HepG2 (cell line): ENCODE measurements at regions not wholly inside any gene's neighbourhood (a gene's known extent, or its start where the extent isn't known, plus 50 kb on each side); places are given as distances from the start of the nearest gene placed in this dataset.

Source experiments
- ATAC-seq: fragments of 200-7000 bp; cut with Tn5 transposase; 3 replicates; pipeline ENCODE4 v1.9.1; 2020; ENCODE audit warnings: mild to moderate bottlenecking, moderate library complexity
- BruUV-seq: library from RNA; stranded (reverse); fragments of 400-500 nt; replicated peaks from 2 replicates; lab custom pipeline; 2021; lab: Mats Ljungman, UMichigan
- CTCF ChIA-PET: fragments of 300-600 bp; formaldehyde crosslinking; extraction: SDS; loops from one replicate; lab custom pipeline; 2021; ENCODE audit warnings: low total read pairs, inconsistent platforms, low intra/inter-chr PET ratio; lab: Yijun Ruan, JAX
- POLR2A ChIA-PET: fragments of 350-600 bp; sonication (Branson Sonifier 250); formaldehyde crosslinking; loops from one replicate; lab custom pipeline; 2020; ENCODE audit warnings: antibody characterized with exemption, inconsistent platforms; lab: Yijun Ruan, JAX
- DNase-seq: peaks from one replicate; pipeline ENCODE4 v3.0.0-alpha.2; 2015; ENCODE audit warnings: low spot score
- FAIRE-seq: peaks from 3 replicates; lab custom pipeline; 2011; peaks lifted over from hg19 to GRCh38; lab: Jason Lieb, UNC
- H2AFZ ChIP-seq: one replicate; pipeline ENCODE4 v1.6.1; 2011; ENCODE audit warnings: low read length, inconsistent platforms
- H3K27ac ChIP-seq: fragments of 300-600 bp; 3 replicates; pipeline ENCODE4 v1.8.0; 2011; ENCODE audit warnings: mixed run types, mild to moderate bottlenecking, mixed read lengths, low read length, inconsistent platforms; ENCODE audit not compliant: insufficient read depth; ENCODE audit errors: extremely low read length
- H3K27me3 ChIP-seq, 2 experiments: fragments of 200-600 bp in 1 of 2; 2 replicates in 1 of 2; 3 replicates in 1 of 2; pipeline versions ENCODE4 v1.6.0 to v1.8.0; 2011; ENCODE audit warnings: low read length in 2 of 2, mild to moderate bottlenecking in 2 of 2, moderate library complexity in 2 of 2, inconsistent platforms in 1 of 2; ENCODE audit not compliant: insufficient read depth in 2 of 2, control insufficient read depth in 1 of 2
- H3K36me3 ChIP-seq, 2 experiments: fragments of 200-600 bp in 1 of 2; replicated peaks in 1 of 2; 2 replicates in 1 of 2; 3 replicates in 1 of 2; pipeline versions ENCODE4 v1.5.1 to v1.8.0; 2011; ENCODE audit warnings: low read length in 2 of 2, inconsistent platforms in 1 of 2; ENCODE audit not compliant: insufficient read depth in 2 of 2, control insufficient read depth in 1 of 2
- H3K4me1 ChIP-seq: 2 replicates; pipeline ENCODE4 v1.5.1; 2012; ENCODE audit warnings: low read length, inconsistent platforms; ENCODE audit not compliant: insufficient read depth
- H3K4me2 ChIP-seq: 2 replicates; pipeline ENCODE4 v1.6.0; 2011; ENCODE audit warnings: low read depth, low read length, inconsistent platforms
- H3K4me3 ChIP-seq, 3 experiments: fragments of 200-600 bp in 1 of 3; sonication (generic), shearing (Covaris generic) in 1 of 3; replicated peaks in 1 of 3; 2 replicates each; pipeline ENCODE4 v1.5.1; 2011 to 2016; ENCODE audit warnings: low read length in 3 of 3, inconsistent platforms in 2 of 3, low read depth in 2 of 3, mild to moderate bottlenecking in 2 of 3, control low read depth in 1 of 3, mixed read lengths in 1 of 3; ENCODE audit not compliant: insufficient read depth in 1 of 3
- H3K79me2 ChIP-seq: one replicate; pipeline ENCODE4 v1.6.1; 2011; ENCODE audit warnings: low read length, inconsistent platforms; ENCODE audit not compliant: insufficient read depth
- H3K9ac ChIP-seq: 2 replicates; pipeline ENCODE4 v1.6.0; 2011; ENCODE audit warnings: mild to moderate bottlenecking, low read depth, low read length, inconsistent platforms; ENCODE audit not compliant: insufficient read depth
- H3K9me3 ChIP-seq: 2 replicates; pipeline ENCODE4 v1.5.1; 2012; ENCODE audit warnings: mild to moderate bottlenecking, low read length
- H4K20me1 ChIP-seq: 2 replicates; pipeline ENCODE4 v1.6.0; 2011; ENCODE audit warnings: inconsistent platforms, mild to moderate bottlenecking, low read length, moderate library complexity; ENCODE audit not compliant: insufficient read depth
- GABPA ChIP-seq, 2 experiments: IDR thresholded peaks; 2 replicates each; pipeline ENCODE4 v1.6.1; 2011 to 2016; ENCODE audit warnings: low read depth in 2 of 2, low read length in 1 of 2, missing biosample characterization in 1 of 2, missing genetic modification characterization in 1 of 2
- IRF2 ChIP-seq: IDR thresholded peaks from 2 replicates; pipeline ENCODE4 v1.6.1; 2018; ENCODE audit warnings: missing genetic modification reagents, missing compliant biosample characterization
- WGBS: methylation state at CpG from one replicate; pipeline ENCODE4 v1.1.6; 2017; ENCODE audit warnings: low lambda C conversion rate; 5-methylcytosine and 5-hydroxymethylcytosine counted together
- in situ Hi-C: cut with HindIII; loops from 2 replicates; pipeline ENCODE4 v1.10.0; 2017; ENCODE audit warnings: low pct_unique_long_range_greater_than_20kb; ENCODE audit not compliant: extremely low pct_ligation_motif_present
- intact Hi-C: fragments of 100-400 bp; cut with micrococcal nuclease; formaldehyde crosslinking; loops from one replicate; pipeline ENCODE4 v1.10.0; 2022; ENCODE audit not compliant: unreplicated experiment
- TF ChIP-seq, protein P1 (sequence below): sonication (generic); formaldehyde crosslinking; IDR thresholded peaks from 2 replicates; pipeline ENCODE4 v1.9.0; 2021; ENCODE audit warnings: missing genetic modification reagents, borderline replicate concordance

DNA sequence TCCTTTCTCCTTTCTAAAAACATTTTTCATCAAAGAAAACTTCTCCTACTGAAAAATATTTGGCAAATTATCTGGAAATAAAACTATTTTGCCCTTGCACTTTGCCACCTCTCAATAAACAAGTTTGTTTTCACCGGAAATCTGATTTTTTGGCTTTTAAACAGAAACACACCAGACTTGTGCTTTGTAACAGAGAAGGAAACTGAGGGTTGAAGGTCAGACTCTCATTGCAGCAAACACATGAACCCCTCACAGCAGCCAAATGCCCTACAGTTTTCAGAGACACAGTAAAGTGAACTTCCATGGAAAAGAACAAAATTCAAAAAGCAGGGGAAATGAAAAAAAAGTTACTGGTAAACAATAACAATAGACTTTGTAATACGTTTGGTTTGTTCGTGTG is 95.6 kb upstream of the WDR17 start:
- no TSS peak for BruUV-seq
- in situ Hi-C loops, result no loop called here
- H2AFZ ChIP-seq, result no peak overlapping the region
- no peak overlapping the region for H3K27ac ChIP-seq
- CTCF ChIA-PET, result no interaction called here
- POLR2A ChIA-PET, result no interaction called here
- ATAC-seq, result no peak
- TF ChIP-seq IRF2 (CRISPR knock-in tag), result no peak
- TF ChIP-seq, protein P1, sequence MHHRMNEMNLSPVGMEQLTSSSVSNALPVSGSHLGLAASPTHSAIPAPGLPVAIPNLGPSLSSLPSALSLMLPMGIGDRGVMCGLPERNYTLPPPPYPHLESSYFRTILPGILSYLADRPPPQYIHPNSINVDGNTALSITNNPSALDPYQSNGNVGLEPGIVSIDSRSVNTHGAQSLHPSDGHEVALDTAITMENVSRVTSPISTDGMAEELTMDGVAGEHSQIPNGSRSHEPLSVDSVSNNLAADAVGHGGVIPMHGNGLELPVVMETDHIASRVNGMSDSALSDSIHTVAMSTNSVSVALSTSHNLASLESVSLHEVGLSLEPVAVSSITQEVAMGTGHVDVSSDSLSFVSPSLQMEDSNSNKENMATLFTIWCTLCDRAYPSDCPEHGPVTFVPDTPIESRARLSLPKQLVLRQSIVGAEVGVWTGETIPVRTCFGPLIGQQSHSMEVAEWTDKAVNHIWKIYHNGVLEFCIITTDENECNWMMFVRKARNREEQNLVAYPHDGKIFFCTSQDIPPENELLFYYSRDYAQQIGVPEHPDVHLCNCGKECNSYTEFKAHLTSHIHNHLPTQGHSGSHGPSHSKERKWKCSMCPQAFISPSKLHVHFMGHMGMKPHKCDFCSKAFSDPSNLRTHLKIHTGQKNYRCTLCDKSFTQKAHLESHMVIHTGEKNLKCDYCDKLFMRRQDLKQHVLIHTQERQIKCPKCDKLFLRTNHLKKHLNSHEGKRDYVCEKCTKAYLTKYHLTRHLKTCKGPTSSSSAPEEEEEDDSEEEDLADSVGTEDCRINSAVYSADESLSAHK, result no peak
- no peak for DNase-seq
- no peak overlapping the region for H3K4me2 ChIP-seq
- no peaks in the 10 kb centered on the region for H3K4me1 ChIP-seq
- FAIRE-seq, result no peak
- H3K36me3 ChIP-seq, result no peaks in the 10 kb centered on the region
- H3K9me3 ChIP-seq, result peaks cover 11% of the 10 kb centered on the region
- intact Hi-C loops, result no loop called here
- no peaks in the 10 kb centered on the region for H4K20me1 ChIP-seq
- H3K79me2 ChIP-seq, result no peaks in the 10 kb centered on the region
- WGBS, result 2% methylated on average over 3 of the region's 3 CpGs
- no peak overlapping the region for H3K9ac ChIP-seq
- H3K27me3 ChIP-seq, result no peaks in the 10 kb centered on the region
- H3K4me3 ChIP-seq, result no peak overlapping the region

DNA sequence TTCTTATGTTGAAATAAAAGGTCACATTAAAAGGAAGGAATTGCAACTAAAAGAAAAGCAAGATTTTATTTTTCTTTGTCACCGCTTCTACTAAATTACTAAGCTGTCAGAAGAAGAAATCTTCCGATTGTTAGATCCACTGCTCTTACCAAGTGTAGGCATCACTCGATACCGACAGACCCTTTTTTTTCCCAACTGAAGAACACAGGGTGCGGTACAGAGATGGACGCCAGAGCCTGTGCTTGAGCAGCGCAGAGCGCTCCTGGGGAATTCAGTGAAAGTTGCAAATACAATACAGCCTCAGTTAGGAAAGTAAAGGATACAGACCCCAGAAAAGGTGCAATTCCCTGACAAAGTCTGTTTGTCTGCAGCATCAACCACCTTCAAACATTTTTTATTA is 94.9 kb upstream of the WDR17 start:
- Histone ChIP-seq H3K79me2 (no peaks in the 10 kb centered on the region), H3K4me2 (no peak overlapping the region), H3K9ac (no peak overlapping the region), H3K27me3 (no peaks in the 10 kb centered on the region), H2AFZ (no peak overlapping the region), H4K20me1 (no peaks in the 10 kb centered on the region), H3K9me3 (peaks cover 11% of the 10 kb centered on the region), H3K4me3 (no peak overlapping the region), H3K36me3 (no peaks in the 10 kb centered on the region), H3K27ac (no peak overlapping the region), H3K4me1 (no peaks in the 10 kb centered on the region)
- TF ChIP-seq GABPA (IDR thresholded peaks at IDR 0.05; ENCODE audit: low read depth, low read length) (no peak), GABPA (CRISPR knock-in tag; IDR thresholded peaks at IDR 0.05; ENCODE audit: low read depth) (no peak)
- DNase-seq (no peak), FAIRE-seq (no peak), ATAC-seq (no peak)
- in situ Hi-C loops, result no loop called here
- WGBS, result 35% methylated on average over 8 of the region's 8 CpGs
- intact Hi-C loops, result no loop called here
- ChIA-PET CTCF (no interaction called here), POLR2A (no interaction called here)
- BruUV-seq, result no TSS peak
